ENCODE measurements at regions not wholly inside any gene's neighbourhood (a gene's known extent, or its start where the extent isn't known, plus 50 kb on each side); places are given as distances from the start of the nearest gene placed in this dataset.

GRCh38 chr5:97658116-97658900, 475.3 kb upstream of the RIOK2 start:
- no peaks in the 10 kb centered on the region for H3K4me1 ChIP-seq
- H3K36me3 ChIP-seq, result no peaks in the 10 kb centered on the region
- H3K27me3 ChIP-seq, result no peaks in the 10 kb centered on the region
- no peak for DNase-seq
- intact Hi-C loops (cut with DNase I), result no loop called here
- no peak for ATAC-seq
- no peak for TF ChIP-seq CTCF (IDR thresholded peaks at IDR 0.05)
- H3K27ac ChIP-seq, result no peak overlapping the region
- no peak overlapping the region for H3K4me3 ChIP-seq
- H3K9me3 ChIP-seq, result no peaks in the 10 kb centered on the region

- no peaks in the 10 kb centered on the region for H3K9me3 ChIP-seq
- ATAC-seq, result no peak
- no peak overlapping the region for H3K4me3 ChIP-seq
- no peak for DNase-seq
- no peaks in the 10 kb centered on the region for H3K4me1 ChIP-seq
- H3K27ac ChIP-seq, result no peak overlapping the region
- TF ChIP-seq CTCF (IDR thresholded peaks at IDR 0.05), result no peak
- no peaks in the 10 kb centered on the region for H3K36me3 ChIP-seq
- no peaks in the 10 kb centered on the region for H3K27me3 ChIP-seq
- intact Hi-C loops (cut with DNase I), result no loop called here
Observed at GRCh38 chr5:97666783-97667182, 483.7 kb upstream of the RIOK2 start.

GRCh38 chr5:97670447-97670846, 487.4 kb upstream of the RIOK2 start:
- H3K27ac ChIP-seq, result no peak overlapping the region
- H3K36me3 ChIP-seq, result no peaks in the 10 kb centered on the region
- H3K4me1 ChIP-seq, result no peaks in the 10 kb centered on the region
- ATAC-seq (no peak), DNase-seq (no peak)
- intact Hi-C loops (cut with DNase I), result no loop called here
- H3K4me3 ChIP-seq, result no peak overlapping the region
- no peaks in the 10 kb centered on the region for H3K9me3 ChIP-seq
- TF ChIP-seq CTCF (IDR thresholded peaks at IDR 0.05), result no peak
- H3K27me3 ChIP-seq, result no peaks in the 10 kb centered on the region

GRCh38 chr5:97676608-97677007, 493.6 kb upstream of the RIOK2 start:
- ATAC-seq (no peak), DNase-seq (no peak)
- Histone ChIP-seq H3K27me3 (no peaks in the 10 kb centered on the region), H3K27ac (no peak overlapping the region), H3K4me3 (no peak overlapping the region), H3K36me3 (no peaks in the 10 kb centered on the region), H3K9me3 (peaks cover 4% of the 10 kb centered on the region), H3K4me1 (no peaks in the 10 kb centered on the region)
- TF ChIP-seq CTCF (IDR thresholded peaks at IDR 0.05), result no peak
- intact Hi-C loops (cut with DNase I), result no loop called here

GRCh38 chr5:97694091-97694490, 511.0 kb upstream of the RIOK2 start:
- no peak for DNase-seq
- intact Hi-C loops (cut with DNase I), result no loop called here
- ATAC-seq, result no peak
- H3K4me3 ChIP-seq, result no peak overlapping the region
- H3K27me3 ChIP-seq, result no peaks in the 10 kb centered on the region
- no peak for TF ChIP-seq CTCF (IDR thresholded peaks at IDR 0.05)
- no peaks in the 10 kb centered on the region for H3K36me3 ChIP-seq
- no peaks in the 10 kb centered on the region for H3K9me3 ChIP-seq
- H3K4me1 ChIP-seq, result no peaks in the 10 kb centered on the region
- H3K27ac ChIP-seq, result no peak overlapping the region

- no peak for DNase-seq
- no peak for TF ChIP-seq CTCF (IDR thresholded peaks at IDR 0.05)
- Histone ChIP-seq H3K4me3 (no peak overlapping the region), H3K9me3 (no peaks in the 10 kb centered on the region), H3K36me3 (no peaks in the 10 kb centered on the region), H3K4me1 (no peaks in the 10 kb centered on the region), H3K27ac (no peak overlapping the region), H3K27me3 (no peaks in the 10 kb centered on the region)
- intact Hi-C loops (cut with DNase I), result no loop called here
- no peak for ATAC-seq
Observed at GRCh38 chr5:97714424-97714823, 531.4 kb upstream of the RIOK2 start.

Measured in upper lobe of right lung (tissue), 1 donor.